ENCODE measurements at regions not wholly inside any gene's neighbourhood (a gene's known extent, or its start where the extent isn't known, plus 50 kb on each side); places are given as distances from the start of the nearest gene placed in this dataset.
"Not testable (repeated sequence)": the region's sequence is repeated elsewhere in the genome, so short reads cannot be mapped to it uniquely, and the experiment has no call there.

GRCh38 chr5:61215996-61216395 lies 53.7 kb upstream of the SMIM15 start:
- no peak overlapping the region for H3K27ac Mint-ChIP-seq
- H3K36me3 Mint-ChIP-seq: no peaks in the 10 kb centered on the region
- no peaks in the 10 kb centered on the region for H3K4me1 Mint-ChIP-seq
- H3K27me3 Mint-ChIP-seq: peaks cover 1% of the 10 kb centered on the region
- no peaks in the 10 kb centered on the region for H3K9me3 Mint-ChIP-seq
- H3K4me3 Mint-ChIP-seq: no peak overlapping the region

- Mint-ChIP-seq H3K4me3 (no peak overlapping the region), H3K27ac (no peak overlapping the region), H3K27me3 (peaks cover 1% of the 10 kb centered on the region), H3K9me3 (no peaks in the 10 kb centered on the region), H3K4me1 (no peaks in the 10 kb centered on the region), H3K36me3 (no peaks in the 10 kb centered on the region)
These were observed 54.5 kb upstream of the SMIM15 start for GRCh38 chr5:61216741-61217140.

GRCh38 chr5:61217214-61217613 lies 54.9 kb upstream of the SMIM15 start:
- Mint-ChIP-seq H3K4me1 (no peaks in the 10 kb centered on the region), H3K9me3 (no peaks in the 10 kb centered on the region), H3K27ac (no peak overlapping the region), H3K4me3 (no peak overlapping the region), H3K27me3 (peaks cover 1% of the 10 kb centered on the region), H3K36me3 (no peaks in the 10 kb centered on the region)

- H3K9me3 Mint-ChIP-seq: no peaks in the 10 kb centered on the region
- H3K4me3 Mint-ChIP-seq: no peak overlapping the region
- H3K4me1 Mint-ChIP-seq: no peaks in the 10 kb centered on the region
- H3K36me3 Mint-ChIP-seq: no peaks in the 10 kb centered on the region
- H3K27ac Mint-ChIP-seq: no peak overlapping the region
- H3K27me3 Mint-ChIP-seq: peaks cover 2% of the 10 kb centered on the region
These were observed 66.0 kb upstream of the SMIM15 start for GRCh38 chr5:61228229-61228628.

- Mint-ChIP-seq H3K36me3 (no peaks in the 10 kb centered on the region), H3K4me3 (no peak overlapping the region), H3K4me1 (no peaks in the 10 kb centered on the region), H3K27ac (no peak overlapping the region), H3K9me3 (no peaks in the 10 kb centered on the region), H3K27me3 (peaks cover 2% of the 10 kb centered on the region)
These were observed 66.5 kb upstream of the SMIM15 start for GRCh38 chr5:61228691-61229280.

- Mint-ChIP-seq H3K9me3 (no peaks in the 10 kb centered on the region), H3K4me1 (no peaks in the 10 kb centered on the region), H3K27ac (no peak overlapping the region), H3K27me3 (no peaks in the 10 kb centered on the region), H3K36me3 (no peaks in the 10 kb centered on the region), H3K4me3 (no peak overlapping the region)
These were observed 67.1 kb upstream of the SMIM15 start for GRCh38 chr5:61229416-61229815.

GRCh38 chr5:61230492-61230891 lies 68.2 kb upstream of the SMIM15 start:
- Mint-ChIP-seq H3K36me3 (no peaks in the 10 kb centered on the region), H3K27me3 (peaks cover 2% of the 10 kb centered on the region), H3K9me3 (no peaks in the 10 kb centered on the region), H3K4me3 (no peak overlapping the region), H3K27ac (no peak overlapping the region), H3K4me1 (no peaks in the 10 kb centered on the region)

- Mint-ChIP-seq H3K9me3 (no peaks in the 10 kb centered on the region), H3K27me3 (peaks cover 2% of the 10 kb centered on the region), H3K27ac (no peak overlapping the region), H3K36me3 (no peaks in the 10 kb centered on the region), H3K4me1 (no peaks in the 10 kb centered on the region), H3K4me3 (no peak overlapping the region)
These were observed 69.5 kb upstream of the SMIM15 start for GRCh38 chr5:61231813-61232212.

- peaks cover 2% of the 10 kb centered on the region for H3K27me3 Mint-ChIP-seq
- H3K36me3 Mint-ChIP-seq: no peaks in the 10 kb centered on the region
- H3K27ac Mint-ChIP-seq: no peak overlapping the region
- no peaks in the 10 kb centered on the region for H3K9me3 Mint-ChIP-seq
- no peaks in the 10 kb centered on the region for H3K4me1 Mint-ChIP-seq
- H3K4me3 Mint-ChIP-seq: no peak overlapping the region
These were observed 70.3 kb upstream of the SMIM15 start for GRCh38 chr5:61232490-61233050.

GRCh38 chr5:61234019-61234418 lies 71.8 kb upstream of the SMIM15 start:
- H3K27ac Mint-ChIP-seq: no peak overlapping the region
- no peak overlapping the region for H3K4me3 Mint-ChIP-seq
- peaks cover 2% of the 10 kb centered on the region for H3K36me3 Mint-ChIP-seq
- no peaks in the 10 kb centered on the region for H3K4me1 Mint-ChIP-seq
- no peaks in the 10 kb centered on the region for H3K9me3 Mint-ChIP-seq
- H3K27me3 Mint-ChIP-seq: peaks cover 2% of the 10 kb centered on the region

GRCh38 chr5:61236715-61237114 lies 74.4 kb upstream of the SMIM15 start:
- not testable (repeated sequence) for H3K27ac Mint-ChIP-seq, H3K27me3 Mint-ChIP-seq, H3K4me1 Mint-ChIP-seq, H3K9me3 Mint-ChIP-seq, H3K36me3 Mint-ChIP-seq, H3K4me3 Mint-ChIP-seq

GRCh38 chr5:61245486-61245885 lies 83.2 kb upstream of the SMIM15 start:
- Mint-ChIP-seq H3K9me3 (no peaks in the 10 kb centered on the region), H3K27me3 (peaks cover 3% of the 10 kb centered on the region), H3K27ac (no peak overlapping the region), H3K4me3 (no peak overlapping the region), H3K4me1 (no peaks in the 10 kb centered on the region), H3K36me3 (no peaks in the 10 kb centered on the region)

- H3K4me3 Mint-ChIP-seq: no peak overlapping the region
- H3K9me3 Mint-ChIP-seq: no peaks in the 10 kb centered on the region
- H3K4me1 Mint-ChIP-seq: no peaks in the 10 kb centered on the region
- H3K27me3 Mint-ChIP-seq: peaks cover 3% of the 10 kb centered on the region
- H3K36me3 Mint-ChIP-seq: no peaks in the 10 kb centered on the region
- H3K27ac Mint-ChIP-seq: no peak overlapping the region
These were observed 83.7 kb upstream of the SMIM15 start for GRCh38 chr5:61245936-61246335.

- no peak overlapping the region for H3K4me3 Mint-ChIP-seq
- H3K27me3 Mint-ChIP-seq: peaks cover 2% of the 10 kb centered on the region
- no peak overlapping the region for H3K27ac Mint-ChIP-seq
- no peaks in the 10 kb centered on the region for H3K4me1 Mint-ChIP-seq
- H3K9me3 Mint-ChIP-seq: no peaks in the 10 kb centered on the region
- H3K36me3 Mint-ChIP-seq: no peaks in the 10 kb centered on the region
These were observed 84.6 kb upstream of the SMIM15 start for GRCh38 chr5:61246768-61247307.

- Mint-ChIP-seq H3K4me1 (no peaks in the 10 kb centered on the region), H3K4me3 (no peak overlapping the region), H3K36me3 (no peaks in the 10 kb centered on the region), H3K27me3 (peaks cover 2% of the 10 kb centered on the region), H3K9me3 (no peaks in the 10 kb centered on the region), H3K27ac (no peak overlapping the region)
These were observed 80.0 kb upstream of the ZSWIM6 start for GRCh38 chr5:61251874-61252642.

GRCh38 chr5:61252643-61252925 lies 79.5 kb upstream of the ZSWIM6 start:
- no peaks in the 10 kb centered on the region for H3K4me1 Mint-ChIP-seq
- no peak overlapping the region for H3K27ac Mint-ChIP-seq
- H3K4me3 Mint-ChIP-seq: no peak overlapping the region
- H3K36me3 Mint-ChIP-seq: no peaks in the 10 kb centered on the region
- no peaks in the 10 kb centered on the region for H3K9me3 Mint-ChIP-seq
- peaks cover 3% of the 10 kb centered on the region for H3K27me3 Mint-ChIP-seq

Data from activated naive CD4-positive, alpha-beta T cell treated with anti-CD3 and anti-CD28 coated beads, Interleukin-2, amount 50 U/mL, for 24 hours (primary cell).